ENCODE measurements at regions not wholly inside any gene's neighbourhood (a gene's known extent, or its start where the extent isn't known, plus 50 kb on each side); places are given as distances from the start of the nearest gene placed in this dataset.
"Not testable (repeated sequence)": the region's sequence is repeated elsewhere in the genome, so short reads cannot be mapped to it uniquely, and the experiment has no call there.

- H3K4me3 Mint-ChIP-seq = no peak overlapping the region
- H3K9me3 Mint-ChIP-seq (ENCODE audit: low read depth) = peaks cover 9% of the 10 kb centered on the region
- no peak overlapping the region for H3K27ac Mint-ChIP-seq
- H3K4me1 Mint-ChIP-seq (ENCODE audit: low read depth) = no peaks in the 10 kb centered on the region
- H3K27me3 Mint-ChIP-seq = no peaks in the 10 kb centered on the region
- no peaks in the 10 kb centered on the region for H3K36me3 Mint-ChIP-seq
Measured at GRCh38 chr5:166257661-166258060, 2033.8 kb upstream of the WWC1 start.

DNA sequence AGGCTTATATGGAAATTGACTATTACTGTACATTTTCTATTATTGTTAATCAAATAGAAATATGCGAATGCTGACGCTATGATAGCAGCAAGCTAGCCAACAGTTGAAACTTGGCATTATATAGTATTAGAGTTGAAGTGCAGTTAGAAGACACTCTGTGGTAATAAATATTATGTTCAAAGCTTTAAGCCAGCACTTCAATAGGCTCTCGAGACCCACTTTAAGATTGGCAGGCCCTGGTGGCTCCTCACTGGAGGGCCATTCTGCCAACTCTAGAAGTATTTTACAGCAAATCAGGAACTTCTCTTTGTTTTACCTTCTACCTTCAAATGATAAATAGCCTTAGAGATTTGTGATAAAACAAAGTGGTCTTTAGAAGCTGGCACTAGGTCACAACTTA, 2029.0 kb upstream of the WWC1 start:
- no peak overlapping the region for H3K4me3 Mint-ChIP-seq

GRCh38 chr5:166267907-166268306, 2023.5 kb upstream of the WWC1 start:
- Mint-ChIP-seq H3K4me3 (no peak overlapping the region), H3K36me3 (no peaks in the 10 kb centered on the region), H3K9me3 (ENCODE audit: low read depth) (peaks cover 10% of the 10 kb centered on the region), H3K27me3 (no peaks in the 10 kb centered on the region), H3K27ac (no peak overlapping the region), H3K4me1 (ENCODE audit: low read depth) (no peaks in the 10 kb centered on the region)

More for the DNA sequence above, 2029.0 kb upstream of the WWC1 start:
- Mint-ChIP-seq H3K36me3 (no peaks in the 10 kb centered on the region), H3K9me3 (ENCODE audit: low read depth) (peaks cover 13% of the 10 kb centered on the region), H3K27me3 (no peaks in the 10 kb centered on the region), H3K27ac (no peak overlapping the region), H3K4me1 (ENCODE audit: low read depth) (no peaks in the 10 kb centered on the region)

GRCh38 chr5:166270712-166271111, 2020.7 kb upstream of the WWC1 start:
- no peak overlapping the region for H3K4me3 Mint-ChIP-seq
- no peaks in the 10 kb centered on the region for H3K36me3 Mint-ChIP-seq
- H3K27me3 Mint-ChIP-seq = no peaks in the 10 kb centered on the region
- H3K9me3 Mint-ChIP-seq (ENCODE audit: low read depth) = peaks cover 4% of the 10 kb centered on the region
- no peak overlapping the region for H3K27ac Mint-ChIP-seq
- H3K4me1 Mint-ChIP-seq (ENCODE audit: low read depth) = no peaks in the 10 kb centered on the region

DNA sequence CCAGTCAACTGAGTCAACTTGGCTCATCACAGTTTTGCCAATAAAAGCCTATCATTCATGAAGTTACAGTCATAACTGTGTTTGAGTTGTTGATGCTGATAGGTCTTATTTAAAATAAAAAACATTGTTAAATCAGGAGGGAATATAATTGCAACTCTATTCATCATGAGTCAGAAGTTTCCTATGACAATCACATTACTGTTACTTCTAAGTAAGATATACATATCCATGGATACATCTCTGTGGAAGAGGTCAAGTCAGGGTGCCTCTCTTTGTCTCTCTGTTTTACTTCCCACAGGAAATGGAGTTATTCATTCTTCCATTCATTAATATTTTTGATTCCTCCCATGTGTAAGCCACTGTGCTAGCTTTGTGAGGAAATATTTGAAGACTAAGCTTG, 2015.4 kb upstream of the WWC1 start:
- Mint-ChIP-seq H3K9me3 (ENCODE audit: low read depth) (peaks cover 7% of the 10 kb centered on the region), H3K27me3 (no peaks in the 10 kb centered on the region), H3K36me3 (no peaks in the 10 kb centered on the region), H3K4me3 (no peak overlapping the region), H3K27ac (no peak overlapping the region), H3K4me1 (ENCODE audit: low read depth) (no peaks in the 10 kb centered on the region)

- peaks cover 16% of the 10 kb centered on the region for H3K9me3 Mint-ChIP-seq (ENCODE audit: low read depth)
- H3K4me3 Mint-ChIP-seq = no peak overlapping the region
- H3K4me1 Mint-ChIP-seq (ENCODE audit: low read depth) = no peaks in the 10 kb centered on the region
- no peaks in the 10 kb centered on the region for H3K27me3 Mint-ChIP-seq
- no peak overlapping the region for H3K27ac Mint-ChIP-seq
- H3K36me3 Mint-ChIP-seq = no peaks in the 10 kb centered on the region
Measured at GRCh38 chr5:166279828-166280227, 2011.6 kb upstream of the WWC1 start.

GRCh38 chr5:166281433-166281832, 2010.0 kb upstream of the WWC1 start:
- Mint-ChIP-seq H3K4me1 (ENCODE audit: low read depth) (no peaks in the 10 kb centered on the region), H3K27me3 (no peaks in the 10 kb centered on the region), H3K4me3 (no peak overlapping the region), H3K27ac (no peak overlapping the region), H3K36me3 (no peaks in the 10 kb centered on the region), H3K9me3 (ENCODE audit: low read depth) (peaks cover 12% of the 10 kb centered on the region)

GRCh38 chr5:166282939-166283338, 2008.5 kb upstream of the WWC1 start:
- Mint-ChIP-seq H3K36me3 (no peaks in the 10 kb centered on the region), H3K4me1 (ENCODE audit: low read depth) (no peaks in the 10 kb centered on the region), H3K9me3 (ENCODE audit: low read depth) (peaks cover 9% of the 10 kb centered on the region), H3K27ac (no peak overlapping the region), H3K27me3 (no peaks in the 10 kb centered on the region), H3K4me3 (no peak overlapping the region)

DNA sequence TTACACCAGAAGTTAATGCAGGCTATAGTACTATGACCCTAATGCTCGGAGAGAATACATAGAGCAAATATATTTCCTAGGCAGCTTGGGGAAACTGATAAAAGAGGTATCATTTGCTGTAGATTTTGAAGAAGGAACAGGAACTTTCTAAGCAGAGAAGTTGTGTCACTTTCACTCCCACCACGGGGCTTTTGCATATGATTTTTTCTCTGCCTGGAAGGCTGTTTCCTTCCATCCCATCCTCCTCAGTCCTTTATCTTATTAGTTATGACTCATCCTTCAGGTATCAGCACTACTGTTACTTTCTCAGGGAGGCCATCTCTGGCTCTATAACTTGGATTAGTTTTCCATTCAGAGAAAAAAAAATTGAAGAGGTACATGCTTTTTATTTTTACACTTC, 2006.1 kb upstream of the WWC1 start:
- no peaks in the 10 kb centered on the region for H3K36me3 Mint-ChIP-seq
- no peak overlapping the region for H3K27ac Mint-ChIP-seq
- no peak overlapping the region for H3K4me3 Mint-ChIP-seq
- no peaks in the 10 kb centered on the region for H3K27me3 Mint-ChIP-seq
- peaks cover 22% of the 10 kb centered on the region for H3K9me3 Mint-ChIP-seq (ENCODE audit: low read depth)
- no peaks in the 10 kb centered on the region for H3K4me1 Mint-ChIP-seq (ENCODE audit: low read depth)

DNA sequence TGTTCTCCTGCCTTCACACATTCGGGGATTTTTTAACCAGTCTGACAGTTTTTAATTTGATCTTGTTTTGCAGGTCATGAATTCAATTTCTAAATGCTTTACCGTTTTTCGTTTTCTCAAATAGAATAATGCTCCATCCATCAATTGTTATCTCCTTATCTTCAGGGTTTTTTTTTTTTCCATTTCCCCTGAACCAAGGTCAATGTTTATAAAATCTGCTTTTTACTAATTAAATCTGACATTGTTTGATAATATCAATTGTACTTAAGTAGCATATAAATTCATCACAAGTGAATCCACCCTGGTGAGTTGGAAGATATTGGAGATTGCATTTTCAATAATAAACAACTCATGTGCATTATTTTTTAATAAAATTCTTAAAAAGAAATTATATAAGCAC, 2004.6 kb upstream of the WWC1 start:
- Mint-ChIP-seq H3K36me3 (no peaks in the 10 kb centered on the region), H3K27me3 (no peaks in the 10 kb centered on the region), H3K4me1 (ENCODE audit: low read depth) (no peaks in the 10 kb centered on the region), H3K4me3 (no peak overlapping the region), H3K9me3 (ENCODE audit: low read depth) (peaks cover 27% of the 10 kb centered on the region), H3K27ac (no peak overlapping the region)

DNA sequence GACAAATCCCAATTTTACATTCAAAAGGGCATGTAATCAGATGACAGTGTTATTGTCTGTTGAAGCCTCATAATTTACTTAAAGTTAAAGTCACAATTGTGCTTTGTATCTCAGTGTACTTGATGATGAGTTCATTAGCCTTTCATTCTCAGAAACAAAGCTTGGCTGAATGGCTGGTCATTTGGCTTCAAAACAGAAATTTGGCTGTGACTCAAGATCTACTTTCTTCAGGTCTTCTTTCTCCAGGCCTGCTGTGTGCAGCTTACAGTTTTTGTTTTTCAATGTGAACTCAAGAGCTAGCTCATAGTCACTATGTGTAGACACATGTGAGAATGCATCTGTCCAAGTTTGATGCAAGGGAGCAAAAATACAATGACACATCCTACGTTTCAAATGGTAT, 2003.6 kb upstream of the WWC1 start:
- no peak overlapping the region for H3K4me3 Mint-ChIP-seq
- no peak overlapping the region for H3K27ac Mint-ChIP-seq
- H3K36me3 Mint-ChIP-seq = no peaks in the 10 kb centered on the region
- H3K4me1 Mint-ChIP-seq (ENCODE audit: low read depth) = no peaks in the 10 kb centered on the region
- peaks cover 27% of the 10 kb centered on the region for H3K9me3 Mint-ChIP-seq (ENCODE audit: low read depth)
- H3K27me3 Mint-ChIP-seq = no peaks in the 10 kb centered on the region

- not testable (repeated sequence) for H3K27me3 Mint-ChIP-seq; H3K36me3 Mint-ChIP-seq; H3K4me1 Mint-ChIP-seq (ENCODE audit: low read depth); H3K4me3 Mint-ChIP-seq; H3K27ac Mint-ChIP-seq
- H3K9me3 Mint-ChIP-seq (ENCODE audit: low read depth) = peaks cover 29% of the 10 kb centered on the region
Measured at GRCh38 chr5:166291800-166292199, 1999.6 kb upstream of the WWC1 start.

DNA sequence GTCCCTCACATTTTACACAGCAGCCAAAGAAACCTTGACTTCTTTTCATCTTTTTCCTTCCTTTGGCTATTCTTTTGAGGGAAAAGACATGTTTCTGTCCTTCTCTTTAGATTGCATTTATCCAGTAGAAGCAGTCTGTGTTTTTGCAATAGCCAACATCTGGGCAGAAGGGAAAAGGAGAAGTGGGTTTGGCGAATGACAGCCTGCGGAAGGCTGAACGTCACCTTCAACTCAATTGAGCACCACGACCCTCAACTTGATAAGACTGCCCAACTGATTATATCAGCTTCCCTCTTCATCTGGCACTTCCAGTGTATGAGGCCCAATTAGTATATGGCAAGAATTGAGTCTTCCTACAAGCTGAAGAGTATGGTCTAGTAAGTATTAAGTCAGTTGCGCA, 1997.6 kb upstream of the WWC1 start:
- H3K36me3 Mint-ChIP-seq = no peaks in the 10 kb centered on the region
- H3K9me3 Mint-ChIP-seq (ENCODE audit: low read depth) = peaks cover 24% of the 10 kb centered on the region
- H3K27ac Mint-ChIP-seq = no peak overlapping the region
- no peaks in the 10 kb centered on the region for H3K27me3 Mint-ChIP-seq
- no peaks in the 10 kb centered on the region for H3K4me1 Mint-ChIP-seq (ENCODE audit: low read depth)
- no peak overlapping the region for H3K4me3 Mint-ChIP-seq

GRCh38 chr5:166302166-166302565, 1989.3 kb upstream of the WWC1 start:
- H3K27ac Mint-ChIP-seq = no peak overlapping the region
- H3K36me3 Mint-ChIP-seq = no peaks in the 10 kb centered on the region
- H3K27me3 Mint-ChIP-seq = no peaks in the 10 kb centered on the region
- H3K9me3 Mint-ChIP-seq (ENCODE audit: low read depth) = peaks cover 9% of the 10 kb centered on the region
- H3K4me1 Mint-ChIP-seq (ENCODE audit: low read depth) = no peaks in the 10 kb centered on the region
- no peak overlapping the region for H3K4me3 Mint-ChIP-seq

DNA sequence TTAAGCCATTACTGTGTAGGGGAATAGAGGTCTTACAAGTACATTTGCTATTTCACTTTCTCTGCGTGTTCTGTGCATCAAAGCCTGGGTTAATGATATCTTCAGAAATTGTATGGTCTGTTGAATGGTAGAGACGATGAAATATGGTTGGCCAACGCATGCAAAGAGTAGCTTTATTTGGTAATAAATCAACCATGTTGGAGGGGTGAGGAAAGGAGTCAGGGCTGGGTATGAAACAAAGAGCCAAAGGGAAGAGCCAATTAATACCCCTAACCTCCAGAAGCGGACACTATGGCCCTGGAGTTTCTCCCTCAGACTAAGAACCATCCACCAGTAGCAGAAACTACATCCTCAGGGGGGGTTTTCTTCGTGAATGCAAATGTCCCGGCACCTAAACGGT, 1974.0 kb upstream of the WWC1 start:
- H3K27ac Mint-ChIP-seq = no peak overlapping the region

GRCh38 chr5:166320920-166321480, 1970.4 kb upstream of the WWC1 start:
- no peak overlapping the region for H3K27ac Mint-ChIP-seq

More for the DNA sequence above, 1974.0 kb upstream of the WWC1 start:
- Mint-ChIP-seq H3K27me3 (no peaks in the 10 kb centered on the region), H3K4me3 (no peak overlapping the region), H3K9me3 (ENCODE audit: low read depth) (no peaks in the 10 kb centered on the region), H3K36me3 (no peaks in the 10 kb centered on the region), H3K4me1 (ENCODE audit: low read depth) (no peaks in the 10 kb centered on the region)

More at GRCh38 chr5:166320920-166321480, 1970.4 kb upstream of the WWC1 start:
- Mint-ChIP-seq H3K4me3 (no peak overlapping the region), H3K36me3 (no peaks in the 10 kb centered on the region), H3K27me3 (no peaks in the 10 kb centered on the region), H3K4me1 (ENCODE audit: low read depth) (no peaks in the 10 kb centered on the region), H3K9me3 (ENCODE audit: low read depth) (peaks cover 5% of the 10 kb centered on the region)
